COR-L47 (cell line): ENCODE measurements at regions not wholly inside any gene's neighbourhood (a gene's known extent, or its start where the extent isn't known, plus 50 kb on each side); places are given as distances from the start of the nearest gene placed in this dataset.
"Not testable (repeated sequence)": the region's sequence is repeated elsewhere in the genome, so short reads cannot be mapped to it uniquely, and the experiment has no call there.

Experiments
- DNase-seq: peaks from one replicate; lab custom pipeline; 2025; lab: John Stamatoyannopoulos, UW

- no peak for DNase-seq
These were observed 1071.3 kb upstream of the ZEB2 start for GRCh38 chr2:145591109-145591809.

- no peak for DNase-seq
These were observed 1068.0 kb upstream of the ZEB2 start for GRCh38 chr2:145587922-145588321.

- DNase-seq, result no peak
These were observed 1064.4 kb upstream of the ZEB2 start for GRCh38 chr2:145584353-145584752.

GRCh38 chr2:145573608-145574007, 1053.7 kb upstream of the ZEB2 start:
- no peak for DNase-seq

- no peak for DNase-seq
These were observed 1052.3 kb upstream of the ZEB2 start for GRCh38 chr2:145572238-145572637.

- no peak for DNase-seq
These were observed 1049.2 kb upstream of the ZEB2 start for GRCh38 chr2:145569108-145569507.

- DNase-seq, result peak; percentile 23
These were observed 1044.1 kb upstream of the ZEB2 start for GRCh38 chr2:145563741-145564615.

GRCh38 chr2:145561152-145561551, 1041.2 kb upstream of the ZEB2 start:
- DNase-seq, result no peak

- DNase-seq, result no peak
These were observed 1038.9 kb upstream of the ZEB2 start for GRCh38 chr2:145558617-145559350.

GRCh38 chr2:145555360-145555759, 1035.4 kb upstream of the ZEB2 start:
- no peak for DNase-seq

GRCh38 chr2:145551686-145552085, 1031.8 kb upstream of the ZEB2 start:
- DNase-seq, result peak; percentile 66

GRCh38 chr2:145548479-145548878, 1028.6 kb upstream of the ZEB2 start:
- DNase-seq, result no peak

GRCh38 chr2:145547620-145548019, 1027.7 kb upstream of the ZEB2 start:
- no peak for DNase-seq

GRCh38 chr2:145546091-145546490, 1026.2 kb upstream of the ZEB2 start:
- peak; percentile 3 for DNase-seq

- no peak for DNase-seq
These were observed 1023.9 kb upstream of the ZEB2 start for GRCh38 chr2:145543856-145544255.

GRCh38 chr2:145543155-145543554, 1023.2 kb upstream of the ZEB2 start:
- DNase-seq, result no peak

GRCh38 chr2:145541028-145541427, 1021.1 kb upstream of the ZEB2 start:
- DNase-seq, result no peak

GRCh38 chr2:145538661-145539350, 1018.9 kb upstream of the ZEB2 start:
- DNase-seq, result no peak

GRCh38 chr2:145530653-145531052, 1010.7 kb upstream of the ZEB2 start:
- no peak for DNase-seq

- no peak for DNase-seq
These were observed 1004.9 kb upstream of the ZEB2 start for GRCh38 chr2:145524836-145525235.

- DNase-seq, result no peak
These were observed 1004.4 kb upstream of the ZEB2 start for GRCh38 chr2:145524303-145524702.

- DNase-seq, result not testable (repeated sequence)
These were observed 999.3 kb upstream of the ZEB2 start for GRCh38 chr2:145519254-145519653.
